ENCODE measurements at regions not wholly inside any gene's neighbourhood (a gene's known extent, or its start where the extent isn't known, plus 50 kb on each side); places are given as distances from the start of the nearest gene placed in this dataset.

- TF ChIP-seq, protein P1, sequence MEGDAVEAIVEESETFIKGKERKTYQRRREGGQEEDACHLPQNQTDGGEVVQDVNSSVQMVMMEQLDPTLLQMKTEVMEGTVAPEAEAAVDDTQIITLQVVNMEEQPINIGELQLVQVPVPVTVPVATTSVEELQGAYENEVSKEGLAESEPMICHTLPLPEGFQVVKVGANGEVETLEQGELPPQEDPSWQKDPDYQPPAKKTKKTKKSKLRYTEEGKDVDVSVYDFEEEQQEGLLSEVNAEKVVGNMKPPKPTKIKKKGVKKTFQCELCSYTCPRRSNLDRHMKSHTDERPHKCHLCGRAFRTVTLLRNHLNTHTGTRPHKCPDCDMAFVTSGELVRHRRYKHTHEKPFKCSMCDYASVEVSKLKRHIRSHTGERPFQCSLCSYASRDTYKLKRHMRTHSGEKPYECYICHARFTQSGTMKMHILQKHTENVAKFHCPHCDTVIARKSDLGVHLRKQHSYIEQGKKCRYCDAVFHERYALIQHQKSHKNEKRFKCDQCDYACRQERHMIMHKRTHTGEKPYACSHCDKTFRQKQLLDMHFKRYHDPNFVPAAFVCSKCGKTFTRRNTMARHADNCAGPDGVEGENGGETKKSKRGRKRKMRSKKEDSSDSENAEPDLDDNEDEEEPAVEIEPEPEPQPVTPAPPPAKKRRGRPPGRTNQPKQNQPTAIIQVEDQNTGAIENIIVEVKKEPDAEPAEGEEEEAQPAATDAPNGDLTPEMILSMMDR (optimal IDR thresholded peaks at IDR 0.05 in 1 of 3, IDR thresholded peaks at IDR 0.05 in 1 of 3, conservative IDR thresholded peaks at IDR 0.05 in 1 of 3; ENCODE audit: extremely low read depth in 1 of 3, insufficient read depth in 2 of 3, low read length in 3 of 3): no peak
- no peak for TF ChIP-seq EZH2 (IDR thresholded peaks at IDR 0.05; ENCODE audit: low read length)
Measured at GRCh38 chr17:70976447-70976846, 807.1 kb downstream of the KCNJ2 start.

All from keratinocyte (primary cell).